ENCODE measurements at regions not wholly inside any gene's neighbourhood (a gene's known extent, or its start where the extent isn't known, plus 50 kb on each side); places are given as distances from the start of the nearest gene placed in this dataset.

DNA sequence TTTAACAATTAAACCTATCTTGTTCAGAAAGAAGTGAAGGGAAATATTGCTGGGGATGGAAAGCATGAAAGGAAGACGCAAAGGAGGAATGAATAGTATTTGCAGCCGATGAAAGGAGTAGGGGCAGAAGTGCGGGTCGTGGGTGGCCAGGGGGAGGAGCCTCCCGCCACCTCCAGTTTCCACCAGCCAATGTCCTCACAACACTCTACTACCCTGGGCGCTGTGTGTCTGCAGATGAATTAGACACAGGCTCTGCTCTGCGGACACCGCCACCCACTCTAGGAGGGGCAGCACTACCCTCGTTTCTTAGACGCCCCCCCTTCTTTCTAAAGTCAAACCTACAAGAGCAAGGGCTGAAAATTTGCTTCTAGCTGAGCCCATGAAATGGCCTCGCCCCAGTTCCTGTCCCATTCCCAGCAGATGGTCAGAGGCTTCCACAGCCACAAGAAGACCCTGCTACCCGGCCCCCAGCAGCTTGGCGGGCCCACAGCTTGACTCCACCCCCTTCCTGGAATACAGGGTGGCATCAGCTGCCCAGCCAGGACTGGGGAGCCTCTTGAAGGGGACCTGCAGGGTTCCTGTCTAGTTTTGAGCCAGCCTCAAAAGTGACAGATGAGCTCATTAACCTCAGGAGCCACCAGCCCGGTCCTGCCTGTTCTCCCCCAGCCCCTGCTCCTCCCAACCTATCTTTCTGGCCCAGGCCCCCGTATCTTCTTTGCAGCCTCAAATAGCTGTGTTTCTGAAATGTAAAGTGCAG is 268.1 kb downstream of the BUD13 start:
- DNase-seq (ENCODE audit: low read depth), result no peak
- TF ChIP-seq, protein P1, sequence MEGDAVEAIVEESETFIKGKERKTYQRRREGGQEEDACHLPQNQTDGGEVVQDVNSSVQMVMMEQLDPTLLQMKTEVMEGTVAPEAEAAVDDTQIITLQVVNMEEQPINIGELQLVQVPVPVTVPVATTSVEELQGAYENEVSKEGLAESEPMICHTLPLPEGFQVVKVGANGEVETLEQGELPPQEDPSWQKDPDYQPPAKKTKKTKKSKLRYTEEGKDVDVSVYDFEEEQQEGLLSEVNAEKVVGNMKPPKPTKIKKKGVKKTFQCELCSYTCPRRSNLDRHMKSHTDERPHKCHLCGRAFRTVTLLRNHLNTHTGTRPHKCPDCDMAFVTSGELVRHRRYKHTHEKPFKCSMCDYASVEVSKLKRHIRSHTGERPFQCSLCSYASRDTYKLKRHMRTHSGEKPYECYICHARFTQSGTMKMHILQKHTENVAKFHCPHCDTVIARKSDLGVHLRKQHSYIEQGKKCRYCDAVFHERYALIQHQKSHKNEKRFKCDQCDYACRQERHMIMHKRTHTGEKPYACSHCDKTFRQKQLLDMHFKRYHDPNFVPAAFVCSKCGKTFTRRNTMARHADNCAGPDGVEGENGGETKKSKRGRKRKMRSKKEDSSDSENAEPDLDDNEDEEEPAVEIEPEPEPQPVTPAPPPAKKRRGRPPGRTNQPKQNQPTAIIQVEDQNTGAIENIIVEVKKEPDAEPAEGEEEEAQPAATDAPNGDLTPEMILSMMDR (IDR thresholded peaks at IDR 0.05; ENCODE audit: insufficient read depth, low read depth, low read length), result no peak
- no peak overlapping the region for H3K4me3 ChIP-seq (ENCODE audit: low read depth, low read length)

DNA sequence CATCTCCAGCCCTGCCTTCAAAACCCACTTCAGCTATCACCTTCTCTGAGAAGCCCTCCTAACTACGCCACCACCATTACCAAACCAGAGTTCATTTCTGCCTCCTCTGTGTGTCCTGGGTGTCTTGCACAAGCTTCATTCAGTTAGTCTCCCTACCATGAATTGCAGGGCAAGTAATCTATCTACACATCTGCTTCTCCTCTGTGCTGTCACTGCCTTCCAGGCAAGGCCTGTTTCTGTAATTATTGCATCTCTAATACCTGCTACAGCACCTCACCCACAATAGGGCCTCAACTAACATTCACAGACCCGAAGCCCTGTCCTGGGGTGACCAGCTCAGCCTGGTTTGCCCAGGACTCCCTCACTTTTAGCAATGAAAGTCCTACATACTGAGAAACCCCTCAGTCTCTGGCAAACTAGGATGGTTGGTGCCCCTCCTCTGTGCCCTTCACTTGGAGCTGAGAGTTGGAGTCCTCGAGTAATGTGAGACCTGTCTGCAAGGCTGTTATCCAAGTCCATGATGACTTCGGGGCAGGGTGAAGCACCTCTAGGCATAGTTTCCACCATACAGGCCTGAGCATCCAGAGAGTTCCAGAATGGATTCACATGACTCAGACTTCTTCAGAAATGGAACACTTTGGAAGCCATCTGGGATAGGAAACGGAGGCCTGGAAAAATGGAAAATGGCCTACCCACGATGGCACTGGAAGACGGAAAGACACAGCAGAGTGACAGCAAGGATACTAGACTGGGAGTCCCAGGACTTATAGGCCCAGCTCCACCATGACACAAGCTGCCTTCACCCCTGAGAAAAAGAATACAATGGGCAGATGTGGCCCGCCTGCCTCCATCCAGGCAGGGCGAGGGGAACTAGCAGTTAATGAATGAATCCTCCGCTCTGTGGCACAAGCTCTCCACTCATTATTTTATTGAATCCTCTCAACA is 269.3 kb downstream of the BUD13 start:
- DNase-seq (ENCODE audit: low read depth), result no peak
- H3K4me3 ChIP-seq (ENCODE audit: low read depth, low read length), result no peak overlapping the region
- TF ChIP-seq, protein P1 (IDR thresholded peaks at IDR 0.05; ENCODE audit: insufficient read depth, low read depth, low read length), result no peak

DNA sequence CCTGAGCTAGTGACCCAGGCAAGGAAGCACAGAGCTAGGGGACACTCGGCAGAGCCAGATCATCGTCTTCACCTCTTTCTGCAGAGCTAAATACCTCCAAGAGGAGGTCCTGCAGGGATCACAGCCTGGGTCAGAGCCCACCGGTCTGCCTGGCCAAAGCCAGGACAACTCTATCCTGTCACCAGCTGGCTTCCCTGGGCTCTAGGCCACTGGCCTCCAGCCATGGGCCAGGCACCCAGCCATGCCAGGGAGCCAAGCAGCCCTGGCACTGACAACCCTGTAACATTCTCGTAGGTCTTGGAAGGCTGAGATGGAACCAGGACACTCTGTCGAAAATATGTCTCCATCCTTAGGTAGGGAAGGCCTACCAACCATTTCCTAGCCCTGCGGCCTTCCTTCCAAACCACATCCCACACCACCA is 270.1 kb downstream of the BUD13 start:
- TF ChIP-seq, protein P1 (IDR thresholded peaks at IDR 0.05; ENCODE audit: insufficient read depth, low read depth, low read length), result no peak
- DNase-seq (ENCODE audit: low read depth), result no peak
- H3K4me3 ChIP-seq (ENCODE audit: low read depth, low read length), result no peak overlapping the region

DNA sequence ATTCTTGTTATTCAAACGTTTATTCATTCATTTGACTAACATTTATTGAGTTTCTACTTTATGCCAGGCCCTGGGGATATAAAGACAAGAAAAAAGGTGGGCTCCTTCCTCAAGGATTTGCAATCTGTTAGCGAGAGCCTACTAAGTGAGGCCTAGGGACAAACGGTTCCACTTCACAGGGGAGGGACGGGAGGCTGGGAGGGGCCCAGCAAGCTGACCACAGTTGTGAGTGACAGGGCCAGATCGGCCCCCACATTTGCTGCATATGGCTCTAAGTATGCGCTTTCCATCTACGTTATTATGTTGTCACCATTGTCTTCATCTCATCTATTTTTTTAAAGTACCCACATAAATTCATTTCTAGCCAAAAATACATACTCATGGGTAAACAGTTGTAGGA is 271.1 kb downstream of the BUD13 start:
- TF ChIP-seq, protein P1 (IDR thresholded peaks at IDR 0.05; ENCODE audit: insufficient read depth, low read depth, low read length), result no peak
- no peak overlapping the region for H3K4me3 ChIP-seq (ENCODE audit: low read depth, low read length)
- no peak for DNase-seq (ENCODE audit: low read depth)

DNA sequence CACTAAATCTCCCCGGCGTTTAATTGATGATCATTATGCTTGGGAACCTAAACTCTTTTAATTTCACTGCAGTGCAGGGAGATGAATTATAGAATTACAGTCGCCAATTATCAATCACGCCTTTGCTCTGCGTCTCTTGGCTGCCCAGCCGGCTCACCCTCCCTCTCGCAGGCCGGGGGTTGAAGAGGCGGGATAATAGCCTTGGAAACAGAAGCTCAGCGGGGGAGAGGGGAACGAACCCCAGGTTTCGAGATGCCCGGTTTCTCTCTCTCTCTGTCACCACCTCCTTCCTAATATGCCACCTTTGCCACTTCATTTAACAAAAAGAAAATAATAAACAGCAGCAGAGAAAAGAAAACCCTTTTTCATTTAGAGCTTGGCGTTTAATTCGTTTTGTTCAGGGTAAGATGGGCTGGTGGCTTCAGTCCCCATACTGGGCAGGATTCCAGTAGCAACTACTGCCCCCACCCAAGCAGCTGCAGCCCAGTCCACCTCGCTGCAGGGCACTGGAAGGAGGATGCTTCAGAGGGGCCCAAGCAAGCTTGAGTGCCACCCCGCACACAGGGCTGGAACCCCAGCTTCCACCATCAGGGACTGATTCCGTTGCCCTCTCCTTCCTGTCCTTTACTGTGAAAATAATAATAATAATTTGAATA is 271.7 kb downstream of the BUD13 start:
- TF ChIP-seq, protein P1 (IDR thresholded peaks at IDR 0.05; ENCODE audit: insufficient read depth, low read depth, low read length), result no peak
- H3K4me3 ChIP-seq (ENCODE audit: low read depth, low read length), result no peak overlapping the region
- no peak for DNase-seq (ENCODE audit: low read depth)

DNA sequence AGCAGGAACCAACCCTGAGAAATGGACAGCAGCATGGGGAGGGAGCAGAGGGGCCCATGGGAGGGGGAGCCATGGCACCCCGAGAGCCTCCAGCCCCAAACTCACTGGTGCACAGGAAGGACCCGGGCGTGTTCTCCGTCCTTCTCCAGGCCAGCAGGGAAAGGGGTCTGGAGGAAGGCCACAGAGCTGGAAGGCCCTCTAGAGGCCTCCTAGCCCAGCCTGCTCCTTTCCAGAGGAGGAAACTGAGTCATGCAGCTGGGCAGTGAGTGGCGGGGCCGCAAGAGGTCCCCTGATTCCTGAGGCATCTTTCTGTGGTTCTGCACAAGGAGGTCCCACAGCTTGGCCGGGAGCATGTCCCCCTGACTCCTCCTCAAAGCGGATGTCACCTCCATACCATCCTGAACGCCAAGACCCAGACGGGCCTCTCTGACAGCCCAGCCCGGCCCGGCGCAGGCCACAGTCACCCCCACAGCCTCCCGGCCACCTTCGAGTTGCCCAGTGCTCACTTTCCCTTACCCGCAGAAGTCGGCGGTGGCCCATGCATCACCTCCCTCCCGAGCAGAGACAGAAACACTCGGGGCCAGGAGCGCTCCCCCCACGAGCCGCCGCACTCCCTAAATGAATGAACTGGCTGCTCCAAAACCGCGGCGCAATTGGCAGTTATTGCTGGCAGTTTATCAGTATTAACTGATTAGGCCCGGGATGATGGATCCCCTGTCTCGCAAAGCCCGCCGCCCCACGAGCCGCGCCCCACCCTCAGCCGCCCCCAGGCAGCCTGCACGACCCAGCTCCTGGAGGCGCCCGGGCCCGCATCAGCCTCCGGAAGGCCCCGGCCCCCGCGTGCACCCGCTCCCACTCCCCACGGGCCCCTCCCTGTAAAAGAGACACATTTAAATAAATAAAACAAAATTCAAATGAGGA is 272.5 kb downstream of the BUD13 start:
- no peak for DNase-seq (ENCODE audit: low read depth)
- no peak overlapping the region for H3K4me3 ChIP-seq (ENCODE audit: low read depth, low read length)
- TF ChIP-seq, protein P1 (IDR thresholded peaks at IDR 0.05; ENCODE audit: insufficient read depth, low read depth, low read length), result no peak
